Pancreas (tissue), 10 donors: ENCODE measurements at regions not wholly inside any gene's neighbourhood (a gene's known extent, or its start where the extent isn't known, plus 50 kb on each side); places are given as distances from the start of the nearest gene placed in this dataset.

ENCODE experiments used
- ATAC-seq, 4 donors: fragments of 200-7000 bp; cut with Tn5 transposase; one replicate each; pipeline versions ENCODE4 v1.8.0 to v1.9.1; 2020; ENCODE audit warnings: mild to moderate bottlenecking in 4 of 4, moderate library complexity in 4 of 4
- DNase-seq, 6 donors: peaks; one replicate each; pipeline ENCODE4 v3.0.0-alpha.2; 2020
- FAIRE-seq: peaks from 2 replicates; lab custom pipeline; 2012; peaks lifted over from hg19 to GRCh38; lab: Jason Lieb, UNC
- H3K27ac ChIP-seq, 4 donors: fragments of 200-600 bp; sonication (generic); 1 replicate in 3 of 4; 2 replicates in 1 of 4; pipeline versions ENCODE4 v1.5.0 to v1.8.0; 2020
- H3K27me3 ChIP-seq, 4 donors: fragments of 200-600 bp; one replicate each; pipeline ENCODE4 v1.8.0; 2021
- H3K36me3 ChIP-seq, 3 donors: fragments of 200-600 bp; sonication (generic) in 1 of 3; one replicate each; pipeline versions ENCODE4 v1.5.0 to v1.8.0; 2020 to 2021
- H3K4me1 ChIP-seq, 3 donors: fragments of 200-600 bp; one replicate each; pipeline ENCODE4 v1.8.0; 2021
- H3K4me3 ChIP-seq, 4 donors: fragments of 200-600 bp; sonication (generic) in 2 of 4; one replicate each; pipeline versions ENCODE4 v1.5.0 to v1.8.0; 2020 to 2021
- H3K9me3 ChIP-seq, 4 donors: fragments of 200-600 bp; one replicate each; pipeline ENCODE4 v1.8.0; 2021
- WGBS, 2 donors: extraction: QIAGEN DNeasy Blood & Tissue Kit; methylation state at CpG; one replicate each; pipeline ENCODE4 v1.1.7; 2013; 5-methylcytosine and 5-hydroxymethylcytosine counted together
- intact Hi-C, 3 donors: fragments of 100-400 bp; cut with DNase I; formaldehyde crosslinking; loops; one replicate each; pipeline versions ENCODE4 v1.11.1 to v1.14.2; 2022
- TF ChIP-seq, protein P1 (sequence below), 4 donors: fragments of 200-600 bp; sonication (generic) in 3 of 4; IDR thresholded peaks; one replicate each; pipeline versions ENCODE4 v1.5.0 to v1.8.0; 2021; ENCODE audit warnings: antibody characterized with exemption in 4 of 4
- donor health status: healthy with polysubstance abuse.
- donor health status: DM: no; HTN: no; CAD: no; lungs with moderate emphysema.
- donor health status: DM: no; HTN: no; CAD: no.
- donor health status: control.
- donor health status: control.
- donor health status: Bipolar disorder and iron deficiency.
- donor health status: DM: yes; HTN: yes; CAD: no.
- donor health status: DM: no; HTN: no; CAD: no.
- donor health status: DM: no; HTN: no; CAD: no.
- donor health status: DM: yes; HTN: yes; CAD: no.

GRCh38 chr3:40843208-40843624 lies 318.5 kb downstream of the ZNF621 start:
- no peaks in the 10 kb centered on the region for H3K4me1 ChIP-seq

GRCh38 chr3:40843851-40844548 lies 319.2 kb downstream of the ZNF621 start:
- ATAC-seq: no peak
- TF ChIP-seq, protein P1, sequence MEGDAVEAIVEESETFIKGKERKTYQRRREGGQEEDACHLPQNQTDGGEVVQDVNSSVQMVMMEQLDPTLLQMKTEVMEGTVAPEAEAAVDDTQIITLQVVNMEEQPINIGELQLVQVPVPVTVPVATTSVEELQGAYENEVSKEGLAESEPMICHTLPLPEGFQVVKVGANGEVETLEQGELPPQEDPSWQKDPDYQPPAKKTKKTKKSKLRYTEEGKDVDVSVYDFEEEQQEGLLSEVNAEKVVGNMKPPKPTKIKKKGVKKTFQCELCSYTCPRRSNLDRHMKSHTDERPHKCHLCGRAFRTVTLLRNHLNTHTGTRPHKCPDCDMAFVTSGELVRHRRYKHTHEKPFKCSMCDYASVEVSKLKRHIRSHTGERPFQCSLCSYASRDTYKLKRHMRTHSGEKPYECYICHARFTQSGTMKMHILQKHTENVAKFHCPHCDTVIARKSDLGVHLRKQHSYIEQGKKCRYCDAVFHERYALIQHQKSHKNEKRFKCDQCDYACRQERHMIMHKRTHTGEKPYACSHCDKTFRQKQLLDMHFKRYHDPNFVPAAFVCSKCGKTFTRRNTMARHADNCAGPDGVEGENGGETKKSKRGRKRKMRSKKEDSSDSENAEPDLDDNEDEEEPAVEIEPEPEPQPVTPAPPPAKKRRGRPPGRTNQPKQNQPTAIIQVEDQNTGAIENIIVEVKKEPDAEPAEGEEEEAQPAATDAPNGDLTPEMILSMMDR (IDR thresholded peaks at IDR 0.05): no peak
- no peak for FAIRE-seq
- WGBS, 2 donors: 80% methylated on average over 7 of the region's 7 CpGs
- Histone ChIP-seq H3K36me3 (no peaks in the 10 kb centered on the region), H3K9me3 (no peaks in the 10 kb centered on the region), H3K27ac (no peak overlapping the region), H3K4me1 (no peaks in the 10 kb centered on the region), H3K4me3 (no peak overlapping the region), H3K27me3 (no peaks in the 10 kb centered on the region)
- DNase-seq: no peak
- intact Hi-C loops: no loop called here

More at GRCh38 chr3:40843208-40843624, 318.5 kb downstream of the ZNF621 start:
- ATAC-seq (no peak), FAIRE-seq (no peak), DNase-seq (no peak)
- Histone ChIP-seq H3K36me3 (no peaks in the 10 kb centered on the region), H3K4me3 (no peak overlapping the region), H3K27ac (no peak overlapping the region), H3K9me3 (no peaks in the 10 kb centered on the region), H3K27me3 (no peaks in the 10 kb centered on the region)
- WGBS, 2 donors: 85 to 90% methylated on average over 2 of the region's 2 CpGs
- intact Hi-C loops: no loop called here
- TF ChIP-seq, protein P1 (IDR thresholded peaks at IDR 0.05): no peak

GRCh38 chr3:40844896-40845295 lies 320.1 kb downstream of the ZNF621 start:
- intact Hi-C loops: no loop called here
- no peak for FAIRE-seq
- H3K36me3 ChIP-seq: no peaks in the 10 kb centered on the region
- no peak overlapping the region for H3K27ac ChIP-seq
- DNase-seq: no peak
- H3K4me1 ChIP-seq: no peaks in the 10 kb centered on the region
- H3K9me3 ChIP-seq: no peaks in the 10 kb centered on the region
- no peak overlapping the region for H3K4me3 ChIP-seq
- H3K27me3 ChIP-seq: no peaks in the 10 kb centered on the region
- 94 to 95% methylated on average over 2 of the region's 2 CpGs for WGBS, 2 donors
- ATAC-seq: no peak
- TF ChIP-seq, protein P1 (IDR thresholded peaks at IDR 0.05): no peak

DNA sequence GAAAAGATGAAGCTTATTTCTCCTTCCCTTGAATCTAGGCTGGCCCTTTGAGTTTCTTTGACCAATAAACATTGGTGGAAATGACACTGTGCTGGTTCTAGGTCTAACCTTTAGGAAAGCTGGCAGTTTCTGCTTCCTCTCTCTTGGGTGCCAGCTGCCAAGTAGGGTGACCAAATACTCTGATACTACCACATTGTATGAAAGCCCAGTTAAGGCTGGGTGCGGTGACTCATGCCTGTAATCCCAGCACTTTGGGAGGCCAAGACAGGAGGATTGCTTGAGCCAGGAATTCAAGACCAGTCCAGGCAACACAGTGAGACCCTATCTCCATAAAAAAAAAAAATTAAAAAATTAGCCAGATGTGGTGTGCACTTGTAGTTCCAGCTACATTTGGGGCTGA lies 320.7 kb downstream of the ZNF621 start:
- no peaks in the 10 kb centered on the region for H3K27me3 ChIP-seq
- FAIRE-seq (no peak), ATAC-seq (no peak), DNase-seq (no peak)
- H3K36me3 ChIP-seq: no peaks in the 10 kb centered on the region
- no peak overlapping the region for H3K4me3 ChIP-seq
- H3K9me3 ChIP-seq: no peaks in the 10 kb centered on the region
- TF ChIP-seq, protein P1 (IDR thresholded peaks at IDR 0.05): no peak
- WGBS, 2 donors: 96% methylated on average over 1 of the region's 1 CpG
- no peaks in the 10 kb centered on the region for H3K4me1 ChIP-seq
- H3K27ac ChIP-seq: no peak overlapping the region
- intact Hi-C loops: no loop called here

DNA sequence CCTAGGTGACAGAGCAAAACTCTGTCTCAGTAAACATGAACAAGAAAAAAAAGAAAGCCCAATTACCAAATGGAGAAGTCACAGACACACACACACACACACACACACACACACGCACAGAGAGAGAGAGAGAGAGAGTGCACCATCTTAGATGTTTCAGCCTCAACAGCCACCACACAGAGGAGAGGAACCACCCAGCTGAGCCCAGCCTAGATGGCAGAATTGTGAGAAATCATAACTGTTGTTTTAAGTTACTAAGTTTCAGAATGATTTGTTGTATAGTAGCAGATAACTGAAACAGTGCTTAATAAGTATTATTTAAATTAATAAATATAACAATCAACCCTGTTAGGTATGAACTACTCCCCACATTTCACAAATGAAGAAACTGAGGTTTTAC lies 321.2 kb downstream of the ZNF621 start:
- H3K36me3 ChIP-seq: no peaks in the 10 kb centered on the region
- WGBS, 2 donors: 29 to 44% methylated on average over 1 of the region's 1 CpG
- H3K4me3 ChIP-seq: no peak overlapping the region
- DNase-seq: no peak
- intact Hi-C loops: no loop called here
- no peaks in the 10 kb centered on the region for H3K9me3 ChIP-seq
- no peaks in the 10 kb centered on the region for H3K27me3 ChIP-seq
- TF ChIP-seq, protein P1 (IDR thresholded peaks at IDR 0.05): no peak
- no peak for FAIRE-seq
- no peak overlapping the region for H3K27ac ChIP-seq
- H3K4me1 ChIP-seq: no peaks in the 10 kb centered on the region
- no peak for ATAC-seq
